ENCODE measurements at regions not wholly inside any gene's neighbourhood (a gene's known extent, or its start where the extent isn't known, plus 50 kb on each side); places are given as distances from the start of the nearest gene placed in this dataset.

DNA sequence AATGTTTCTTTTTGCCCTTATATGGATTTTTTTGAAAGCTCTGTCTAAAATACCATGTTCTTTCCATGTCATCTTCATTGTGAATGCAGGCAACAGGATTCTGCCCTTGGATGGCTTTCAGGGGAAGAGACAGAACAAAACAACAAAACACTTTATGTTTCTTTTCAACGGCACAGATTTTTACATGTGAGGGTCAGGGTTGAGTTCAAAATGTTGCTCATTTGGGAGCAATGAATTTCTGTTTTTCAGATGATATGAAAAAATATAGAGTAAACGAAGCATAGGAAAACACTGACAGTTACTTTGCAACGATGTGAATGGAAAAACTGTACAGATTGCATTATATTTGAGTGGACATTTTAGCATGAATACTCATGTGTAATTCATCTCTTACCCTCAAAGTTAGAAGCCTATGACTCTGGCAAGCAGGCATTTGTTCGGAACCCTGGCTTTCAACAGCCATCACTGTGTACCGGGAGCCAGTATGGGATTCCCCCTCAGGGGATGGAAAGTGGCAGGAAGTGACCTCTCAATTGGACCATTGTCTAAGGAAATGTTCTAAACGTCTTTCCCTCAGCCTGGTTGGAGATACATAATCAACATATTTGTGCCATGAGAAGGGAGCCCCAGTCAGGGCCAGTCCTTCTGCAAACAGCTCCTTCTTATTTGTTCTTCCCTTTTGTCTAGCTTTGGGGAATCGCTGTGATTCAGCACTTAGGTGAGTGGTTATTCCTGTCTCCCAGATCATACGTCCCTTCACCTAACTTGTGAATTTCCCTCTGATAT lies 153.9 kb upstream of the MEF2C start (continued):
- TF ChIP-seq, protein P1, sequence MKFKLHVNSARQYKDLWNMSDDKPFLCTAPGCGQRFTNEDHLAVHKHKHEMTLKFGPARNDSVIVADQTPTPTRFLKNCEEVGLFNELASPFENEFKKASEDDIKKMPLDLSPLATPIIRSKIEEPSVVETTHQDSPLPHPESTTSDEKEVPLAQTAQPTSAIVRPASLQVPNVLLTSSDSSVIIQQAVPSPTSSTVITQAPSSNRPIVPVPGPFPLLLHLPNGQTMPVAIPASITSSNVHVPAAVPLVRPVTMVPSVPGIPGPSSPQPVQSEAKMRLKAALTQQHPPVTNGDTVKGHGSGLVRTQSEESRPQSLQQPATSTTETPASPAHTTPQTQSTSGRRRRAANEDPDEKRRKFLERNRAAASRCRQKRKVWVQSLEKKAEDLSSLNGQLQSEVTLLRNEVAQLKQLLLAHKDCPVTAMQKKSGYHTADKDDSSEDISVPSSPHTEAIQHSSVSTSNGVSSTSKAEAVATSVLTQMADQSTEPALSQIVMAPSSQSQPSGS (IDR thresholded peaks at IDR 0.05; ENCODE audit: low read length), result no peak
- TF ChIP-seq, protein P2, sequence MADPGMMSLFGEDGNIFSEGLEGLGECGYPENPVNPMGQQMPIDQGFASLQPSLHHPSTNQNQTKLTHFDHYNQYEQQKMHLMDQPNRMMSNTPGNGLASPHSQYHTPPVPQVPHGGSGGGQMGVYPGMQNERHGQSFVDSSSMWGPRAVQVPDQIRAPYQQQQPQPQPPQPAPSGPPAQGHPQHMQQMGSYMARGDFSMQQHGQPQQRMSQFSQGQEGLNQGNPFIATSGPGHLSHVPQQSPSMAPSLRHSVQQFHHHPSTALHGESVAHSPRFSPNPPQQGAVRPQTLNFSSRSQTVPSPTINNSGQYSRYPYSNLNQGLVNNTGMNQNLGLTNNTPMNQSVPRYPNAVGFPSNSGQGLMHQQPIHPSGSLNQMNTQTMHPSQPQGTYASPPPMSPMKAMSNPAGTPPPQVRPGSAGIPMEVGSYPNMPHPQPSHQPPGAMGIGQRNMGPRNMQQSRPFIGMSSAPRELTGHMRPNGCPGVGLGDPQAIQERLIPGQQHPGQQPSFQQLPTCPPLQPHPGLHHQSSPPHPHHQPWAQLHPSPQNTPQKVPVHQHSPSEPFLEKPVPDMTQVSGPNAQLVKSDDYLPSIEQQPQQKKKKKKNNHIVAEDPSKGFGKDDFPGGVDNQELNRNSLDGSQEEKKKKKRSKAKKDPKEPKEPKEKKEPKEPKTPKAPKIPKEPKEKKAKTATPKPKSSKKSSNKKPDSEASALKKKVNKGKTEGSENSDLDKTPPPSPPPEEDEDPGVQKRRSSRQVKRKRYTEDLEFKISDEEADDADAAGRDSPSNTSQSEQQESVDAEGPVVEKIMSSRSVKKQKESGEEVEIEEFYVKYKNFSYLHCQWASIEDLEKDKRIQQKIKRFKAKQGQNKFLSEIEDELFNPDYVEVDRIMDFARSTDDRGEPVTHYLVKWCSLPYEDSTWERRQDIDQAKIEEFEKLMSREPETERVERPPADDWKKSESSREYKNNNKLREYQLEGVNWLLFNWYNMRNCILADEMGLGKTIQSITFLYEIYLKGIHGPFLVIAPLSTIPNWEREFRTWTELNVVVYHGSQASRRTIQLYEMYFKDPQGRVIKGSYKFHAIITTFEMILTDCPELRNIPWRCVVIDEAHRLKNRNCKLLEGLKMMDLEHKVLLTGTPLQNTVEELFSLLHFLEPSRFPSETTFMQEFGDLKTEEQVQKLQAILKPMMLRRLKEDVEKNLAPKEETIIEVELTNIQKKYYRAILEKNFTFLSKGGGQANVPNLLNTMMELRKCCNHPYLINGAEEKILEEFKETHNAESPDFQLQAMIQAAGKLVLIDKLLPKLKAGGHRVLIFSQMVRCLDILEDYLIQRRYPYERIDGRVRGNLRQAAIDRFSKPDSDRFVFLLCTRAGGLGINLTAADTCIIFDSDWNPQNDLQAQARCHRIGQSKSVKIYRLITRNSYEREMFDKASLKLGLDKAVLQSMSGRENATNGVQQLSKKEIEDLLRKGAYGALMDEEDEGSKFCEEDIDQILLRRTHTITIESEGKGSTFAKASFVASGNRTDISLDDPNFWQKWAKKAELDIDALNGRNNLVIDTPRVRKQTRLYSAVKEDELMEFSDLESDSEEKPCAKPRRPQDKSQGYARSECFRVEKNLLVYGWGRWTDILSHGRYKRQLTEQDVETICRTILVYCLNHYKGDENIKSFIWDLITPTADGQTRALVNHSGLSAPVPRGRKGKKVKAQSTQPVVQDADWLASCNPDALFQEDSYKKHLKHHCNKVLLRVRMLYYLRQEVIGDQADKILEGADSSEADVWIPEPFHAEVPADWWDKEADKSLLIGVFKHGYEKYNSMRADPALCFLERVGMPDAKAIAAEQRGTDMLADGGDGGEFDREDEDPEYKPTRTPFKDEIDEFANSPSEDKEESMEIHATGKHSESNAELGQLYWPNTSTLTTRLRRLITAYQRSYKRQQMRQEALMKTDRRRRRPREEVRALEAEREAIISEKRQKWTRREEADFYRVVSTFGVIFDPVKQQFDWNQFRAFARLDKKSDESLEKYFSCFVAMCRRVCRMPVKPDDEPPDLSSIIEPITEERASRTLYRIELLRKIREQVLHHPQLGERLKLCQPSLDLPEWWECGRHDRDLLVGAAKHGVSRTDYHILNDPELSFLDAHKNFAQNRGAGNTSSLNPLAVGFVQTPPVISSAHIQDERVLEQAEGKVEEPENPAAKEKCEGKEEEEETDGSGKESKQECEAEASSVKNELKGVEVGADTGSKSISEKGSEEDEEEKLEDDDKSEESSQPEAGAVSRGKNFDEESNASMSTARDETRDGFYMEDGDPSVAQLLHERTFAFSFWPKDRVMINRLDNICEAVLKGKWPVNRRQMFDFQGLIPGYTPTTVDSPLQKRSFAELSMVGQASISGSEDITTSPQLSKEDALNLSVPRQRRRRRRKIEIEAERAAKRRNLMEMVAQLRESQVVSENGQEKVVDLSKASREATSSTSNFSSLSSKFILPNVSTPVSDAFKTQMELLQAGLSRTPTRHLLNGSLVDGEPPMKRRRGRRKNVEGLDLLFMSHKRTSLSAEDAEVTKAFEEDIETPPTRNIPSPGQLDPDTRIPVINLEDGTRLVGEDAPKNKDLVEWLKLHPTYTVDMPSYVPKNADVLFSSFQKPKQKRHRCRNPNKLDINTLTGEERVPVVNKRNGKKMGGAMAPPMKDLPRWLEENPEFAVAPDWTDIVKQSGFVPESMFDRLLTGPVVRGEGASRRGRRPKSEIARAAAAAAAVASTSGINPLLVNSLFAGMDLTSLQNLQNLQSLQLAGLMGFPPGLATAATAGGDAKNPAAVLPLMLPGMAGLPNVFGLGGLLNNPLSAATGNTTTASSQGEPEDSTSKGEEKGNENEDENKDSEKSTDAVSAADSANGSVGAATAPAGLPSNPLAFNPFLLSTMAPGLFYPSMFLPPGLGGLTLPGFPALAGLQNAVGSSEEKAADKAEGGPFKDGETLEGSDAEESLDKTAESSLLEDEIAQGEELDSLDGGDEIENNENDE (IDR thresholded peaks at IDR 0.05; ENCODE audit: insufficient replicate concordance, low read length), result no peak
- TF ChIP-seq RAD21 (IDR thresholded peaks at IDR 0.05 in 1 of 2, conservative IDR thresholded peaks at IDR 0.05 in 1 of 2; ENCODE audit: low read depth in 2 of 2, low read length in 2 of 2), result no peak
- TF ChIP-seq, protein P3, sequence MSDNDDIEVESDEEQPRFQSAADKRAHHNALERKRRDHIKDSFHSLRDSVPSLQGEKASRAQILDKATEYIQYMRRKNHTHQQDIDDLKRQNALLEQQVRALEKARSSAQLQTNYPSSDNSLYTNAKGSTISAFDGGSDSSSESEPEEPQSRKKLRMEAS (IDR thresholded peaks at IDR 0.05), result no peak
- no peak for TF ChIP-seq CBX8 (IDR thresholded peaks at IDR 0.05; ENCODE audit: borderline replicate concordance, low read depth, low read length)
- TF ChIP-seq SP2 (IDR thresholded peaks at IDR 0.05; ENCODE audit: low read length), result no peak
